Dendritic cell treated with granulocyte-macrophage colony-stimulating factor and Interleukin-4, amounts not matched to agents 40 ng/mL and 50 ng/mL, for 4 days (primary cell): ENCODE measurements at regions not wholly inside any gene's neighbourhood (a gene's known extent, or its start where the extent isn't known, plus 50 kb on each side); places are given as distances from the start of the nearest gene placed in this dataset.

ENCODE experiments used
- H3K27ac Mint-ChIP-seq: one replicate; pipeline ENCODE4 v1.8.0; 2022; ENCODE audit warnings: mild to moderate bottlenecking, mixed read lengths
- H3K27me3 Mint-ChIP-seq: one replicate; pipeline ENCODE4 v1.8.0; 2022; ENCODE audit warnings: mild to moderate bottlenecking, mixed read lengths
- H3K36me3 Mint-ChIP-seq: one replicate; pipeline ENCODE4 v1.8.0; 2022; ENCODE audit warnings: low read depth, mixed read lengths
- H3K4me1 Mint-ChIP-seq: one replicate; pipeline ENCODE4 v1.8.0; 2022; ENCODE audit warnings: low read depth, mixed read lengths
- H3K4me3 Mint-ChIP-seq: one replicate; pipeline ENCODE4 v1.8.0; 2022; ENCODE audit warnings: mild to moderate bottlenecking, moderate library complexity, mixed read lengths
- H3K9me3 Mint-ChIP-seq: one replicate; pipeline ENCODE4 v1.8.0; 2022; ENCODE audit warnings: mixed read lengths
- intact Hi-C: fragments of 100-400 bp; cut with micrococcal nuclease; formaldehyde crosslinking; loops from one replicate; pipeline ENCODE4 v1.15.0; 2022

GRCh38 chr1:78370779-78371482 is 119.8 kb upstream of the PTGFR start:
- Mint-ChIP-seq H3K27me3 (no peaks in the 10 kb centered on the region), H3K36me3 (no peaks in the 10 kb centered on the region), H3K27ac (no peak overlapping the region), H3K9me3 (peaks cover 9% of the 10 kb centered on the region), H3K4me1 (peaks cover 11% of the 10 kb centered on the region), H3K4me3 (no peak overlapping the region)
- intact Hi-C loops: no loop called here

GRCh38 chr1:78373676-78374075 is 117.1 kb upstream of the PTGFR start:
- no peak overlapping the region for H3K27ac Mint-ChIP-seq
- intact Hi-C loops: no loop called here
- peaks cover 6% of the 10 kb centered on the region for H3K4me1 Mint-ChIP-seq
- no peaks in the 10 kb centered on the region for H3K36me3 Mint-ChIP-seq
- no peak overlapping the region for H3K4me3 Mint-ChIP-seq
- H3K27me3 Mint-ChIP-seq: no peaks in the 10 kb centered on the region
- H3K9me3 Mint-ChIP-seq: peaks cover 9% of the 10 kb centered on the region

GRCh38 chr1:78375996-78376395 is 114.8 kb upstream of the PTGFR start:
- Mint-ChIP-seq H3K4me3 (no peak overlapping the region), H3K4me1 (no peaks in the 10 kb centered on the region), H3K27ac (no peak overlapping the region), H3K27me3 (no peaks in the 10 kb centered on the region), H3K36me3 (no peaks in the 10 kb centered on the region), H3K9me3 (peaks cover 9% of the 10 kb centered on the region)
- intact Hi-C loops: no loop called here

GRCh38 chr1:78377356-78377928 is 113.3 kb upstream of the PTGFR start:
- Mint-ChIP-seq H3K9me3 (peaks cover 3% of the 10 kb centered on the region), H3K4me1 (no peaks in the 10 kb centered on the region)
- intact Hi-C loops: no loop called here

GRCh38 chr1:78383923-78384322 is 106.9 kb upstream of the PTGFR start:
- Mint-ChIP-seq H3K4me1 (no peaks in the 10 kb centered on the region), H3K36me3 (no peaks in the 10 kb centered on the region), H3K27me3 (no peaks in the 10 kb centered on the region), H3K9me3 (no peaks in the 10 kb centered on the region), H3K4me3 (no peak overlapping the region), H3K27ac (no peak overlapping the region)
- intact Hi-C loops: no loop called here

More at GRCh38 chr1:78377356-78377928, 113.3 kb upstream of the PTGFR start:
- Mint-ChIP-seq H3K36me3 (no peaks in the 10 kb centered on the region), H3K27ac (no peak overlapping the region), H3K27me3 (no peaks in the 10 kb centered on the region), H3K4me3 (no peak overlapping the region)

- Mint-ChIP-seq H3K4me3 (no peak overlapping the region), H3K36me3 (no peaks in the 10 kb centered on the region), H3K9me3 (no peaks in the 10 kb centered on the region), H3K27ac (no peak overlapping the region), H3K4me1 (no peaks in the 10 kb centered on the region), H3K27me3 (no peaks in the 10 kb centered on the region)
- intact Hi-C loops: no loop called here
These were observed 104.9 kb upstream of the PTGFR start for GRCh38 chr1:78385744-78386462.

GRCh38 chr1:78387201-78387600 is 103.6 kb upstream of the PTGFR start:
- no peak overlapping the region for H3K27ac Mint-ChIP-seq
- H3K4me1 Mint-ChIP-seq: no peaks in the 10 kb centered on the region
- intact Hi-C loops: no loop called here
- H3K4me3 Mint-ChIP-seq: no peak overlapping the region
- no peaks in the 10 kb centered on the region for H3K9me3 Mint-ChIP-seq
- no peaks in the 10 kb centered on the region for H3K27me3 Mint-ChIP-seq
- no peaks in the 10 kb centered on the region for H3K36me3 Mint-ChIP-seq

- intact Hi-C loops: no loop called here
- no peak overlapping the region for H3K4me3 Mint-ChIP-seq
- no peaks in the 10 kb centered on the region for H3K36me3 Mint-ChIP-seq
- H3K27ac Mint-ChIP-seq: no peak overlapping the region
- H3K4me1 Mint-ChIP-seq: no peaks in the 10 kb centered on the region
- H3K27me3 Mint-ChIP-seq: no peaks in the 10 kb centered on the region
- no peaks in the 10 kb centered on the region for H3K9me3 Mint-ChIP-seq
These were observed 102.9 kb upstream of the PTGFR start for GRCh38 chr1:78387871-78388270.

GRCh38 chr1:78388275-78388674 is 102.5 kb upstream of the PTGFR start:
- Mint-ChIP-seq H3K4me3 (no peak overlapping the region), H3K9me3 (no peaks in the 10 kb centered on the region), H3K27ac (no peak overlapping the region), H3K36me3 (no peaks in the 10 kb centered on the region), H3K27me3 (no peaks in the 10 kb centered on the region), H3K4me1 (no peaks in the 10 kb centered on the region)
- intact Hi-C loops: no loop called here

GRCh38 chr1:78401148-78401547 is 89.6 kb upstream of the PTGFR start:
- no peak overlapping the region for H3K27ac Mint-ChIP-seq
- H3K4me3 Mint-ChIP-seq: no peak overlapping the region
- no peaks in the 10 kb centered on the region for H3K36me3 Mint-ChIP-seq
- H3K9me3 Mint-ChIP-seq: peaks cover 22% of the 10 kb centered on the region
- no peaks in the 10 kb centered on the region for H3K27me3 Mint-ChIP-seq
- H3K4me1 Mint-ChIP-seq: no peaks in the 10 kb centered on the region
- intact Hi-C loops: no loop called here

GRCh38 chr1:78408192-78408591 is 82.6 kb upstream of the PTGFR start:
- Mint-ChIP-seq H3K27me3 (no peaks in the 10 kb centered on the region), H3K36me3 (no peaks in the 10 kb centered on the region), H3K4me1 (no peaks in the 10 kb centered on the region), H3K4me3 (no peak overlapping the region), H3K9me3 (peaks cover 26% of the 10 kb centered on the region), H3K27ac (no peak overlapping the region)
- intact Hi-C loops: no loop called here

GRCh38 chr1:78408810-78409209 is 82.0 kb upstream of the PTGFR start:
- Mint-ChIP-seq H3K4me3 (no peak overlapping the region), H3K9me3 (peaks cover 26% of the 10 kb centered on the region), H3K27ac (no peak overlapping the region), H3K36me3 (no peaks in the 10 kb centered on the region), H3K27me3 (no peaks in the 10 kb centered on the region), H3K4me1 (no peaks in the 10 kb centered on the region)
- intact Hi-C loops: no loop called here

- Mint-ChIP-seq H3K9me3 (peaks cover 26% of the 10 kb centered on the region), H3K4me3 (no peak overlapping the region), H3K27me3 (no peaks in the 10 kb centered on the region), H3K36me3 (no peaks in the 10 kb centered on the region), H3K27ac (no peak overlapping the region), H3K4me1 (no peaks in the 10 kb centered on the region)
- intact Hi-C loops: no loop called here
These were observed 80.1 kb upstream of the PTGFR start for GRCh38 chr1:78410643-78411042.

GRCh38 chr1:78411707-78412106 is 79.1 kb upstream of the PTGFR start:
- H3K27ac Mint-ChIP-seq: no peak overlapping the region
- peaks cover 26% of the 10 kb centered on the region for H3K9me3 Mint-ChIP-seq
- no peaks in the 10 kb centered on the region for H3K27me3 Mint-ChIP-seq
- H3K36me3 Mint-ChIP-seq: no peaks in the 10 kb centered on the region
- intact Hi-C loops: no loop called here
- H3K4me3 Mint-ChIP-seq: no peak overlapping the region
- H3K4me1 Mint-ChIP-seq: no peaks in the 10 kb centered on the region
